Astrocyte of the spinal cord (primary cell): ENCODE measurements at regions not wholly inside any gene's neighbourhood (a gene's known extent, or its start where the extent isn't known, plus 50 kb on each side); places are given as distances from the start of the nearest gene placed in this dataset.

Experiments used
- DNase-seq: peaks from one replicate; pipeline ENCODE4 v3.0.0; 2011; ENCODE audit warnings: low read depth, low spot score
- H3K4me3 ChIP-seq: 2 replicates; pipeline ENCODE4 v1.5.1; 2011; ENCODE audit warnings: low read depth, mild to moderate bottlenecking, low read length, moderate library complexity
- CTCF ChIP-seq: IDR thresholded peaks from 2 replicates; pipeline ENCODE4 v1.5.1; 2012; ENCODE audit warnings: low read depth, mild to moderate bottlenecking, low read length, inconsistent platforms
- in situ Hi-C: cut with HindIII; loops from 2 replicates; pipeline ENCODE4 v1.10.0; 2017; ENCODE audit warnings: low sequenced_read_pairs

- no peak for DNase-seq
- in situ Hi-C loops: no loop called here
- no peak for TF ChIP-seq CTCF
These were observed 193.4 kb upstream of the STEAP4 start for GRCh38 chr7:88500131-88500530.

GRCh38 chr7:88495881-88496725 lies 189.4 kb upstream of the STEAP4 start:
- no peak for TF ChIP-seq CTCF
- H3K4me3 ChIP-seq: no peak overlapping the region
- in situ Hi-C loops: no loop called here
- no peak for DNase-seq

More at GRCh38 chr7:88500131-88500530, 193.4 kb upstream of the STEAP4 start:
- H3K4me3 ChIP-seq: no peak overlapping the region

- H3K4me3 ChIP-seq: no peak overlapping the region
- in situ Hi-C loops: no loop called here
- TF ChIP-seq CTCF: no peak
- no peak for DNase-seq
These were observed 185.5 kb upstream of the STEAP4 start for GRCh38 chr7:88492153-88492552.

GRCh38 chr7:88490874-88491273 lies 184.2 kb upstream of the STEAP4 start:
- TF ChIP-seq CTCF: no peak
- in situ Hi-C loops: no loop called here
- no peak for DNase-seq
- no peak overlapping the region for H3K4me3 ChIP-seq

GRCh38 chr7:88490161-88490560 lies 183.5 kb upstream of the STEAP4 start:
- in situ Hi-C loops: no loop called here
- TF ChIP-seq CTCF: no peak
- no peak for DNase-seq
- no peak overlapping the region for H3K4me3 ChIP-seq

- no peak for DNase-seq
- in situ Hi-C loops: no loop called here
- H3K4me3 ChIP-seq: no peak overlapping the region
- no peak for TF ChIP-seq CTCF
These were observed 179.1 kb upstream of the STEAP4 start for GRCh38 chr7:88485821-88486220.
